AG09319 (cell line): ENCODE measurements at regions not wholly inside any gene's neighbourhood (a gene's known extent, or its start where the extent isn't known, plus 50 kb on each side); places are given as distances from the start of the nearest gene placed in this dataset.

ENCODE experiments used
- DNase-seq: peaks from one replicate; pipeline ENCODE4 v3.0.0-alpha.2; 2010; ENCODE audit warnings: low read depth; ENCODE audit errors: extremely low read depth
- CTCF ChIP-seq: IDR thresholded peaks from 2 replicates; pipeline ENCODE4 v1.5.1; 2011; ENCODE audit warnings: low read depth, mild to moderate bottlenecking, inconsistent platforms, low read length, moderate library complexity

DNA sequence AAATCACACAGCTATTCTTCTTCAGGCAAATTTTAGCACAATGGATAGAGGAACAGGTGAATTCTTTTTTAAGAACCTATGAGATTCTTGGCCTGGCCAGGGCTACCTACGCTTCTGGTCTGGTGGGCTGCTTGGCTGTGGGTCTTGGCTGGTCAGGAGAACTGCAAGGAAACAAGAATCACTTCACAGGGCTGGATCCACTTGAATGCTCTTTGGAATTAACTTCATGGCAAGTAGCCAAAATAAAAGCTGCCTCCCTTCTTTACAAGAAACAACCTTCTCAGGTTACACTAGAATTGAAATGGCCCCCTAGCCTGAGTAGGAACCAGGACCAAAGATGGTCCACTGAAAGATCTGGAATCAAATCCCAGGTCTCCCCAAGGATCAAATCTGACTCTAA lies 519.1 kb downstream of the IQCM start:
- no peak for TF ChIP-seq CTCF
- no peak for DNase-seq

GRCh38 chr4:149296084-149296483 lies 519.6 kb downstream of the IQCM start:
- DNase-seq, result no peak
- no peak for TF ChIP-seq CTCF

DNA sequence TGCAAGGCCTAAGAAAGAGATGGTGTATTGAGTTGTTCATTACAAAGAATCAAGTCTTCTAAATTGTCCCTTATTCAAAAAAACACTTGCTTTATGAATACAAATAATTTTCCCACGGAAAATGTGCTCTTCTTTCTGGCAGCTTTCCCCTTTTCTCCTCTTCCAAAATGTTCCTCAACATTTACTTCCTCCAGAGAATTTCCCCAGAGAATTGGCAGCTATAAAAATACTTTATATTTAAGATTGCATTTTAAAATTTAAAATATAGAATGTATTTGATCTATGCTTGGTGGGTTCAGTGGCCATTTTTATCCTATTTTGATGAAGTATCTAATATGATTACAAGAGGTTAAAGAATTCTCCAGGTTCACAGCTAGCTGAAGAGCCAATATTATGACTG lies 521.0 kb downstream of the IQCM start:
- no peak for DNase-seq
- no peak for TF ChIP-seq CTCF

- DNase-seq, result no peak
- TF ChIP-seq CTCF, result no peak
These were observed 522.5 kb downstream of the IQCM start for GRCh38 chr4:149293046-149293649.

GRCh38 chr4:149292425-149293007 lies 523.1 kb downstream of the IQCM start:
- DNase-seq, result no peak
- no peak for TF ChIP-seq CTCF

GRCh38 chr4:149291463-149291862 lies 524.2 kb downstream of the IQCM start:
- DNase-seq, result no peak
- no peak for TF ChIP-seq CTCF

DNA sequence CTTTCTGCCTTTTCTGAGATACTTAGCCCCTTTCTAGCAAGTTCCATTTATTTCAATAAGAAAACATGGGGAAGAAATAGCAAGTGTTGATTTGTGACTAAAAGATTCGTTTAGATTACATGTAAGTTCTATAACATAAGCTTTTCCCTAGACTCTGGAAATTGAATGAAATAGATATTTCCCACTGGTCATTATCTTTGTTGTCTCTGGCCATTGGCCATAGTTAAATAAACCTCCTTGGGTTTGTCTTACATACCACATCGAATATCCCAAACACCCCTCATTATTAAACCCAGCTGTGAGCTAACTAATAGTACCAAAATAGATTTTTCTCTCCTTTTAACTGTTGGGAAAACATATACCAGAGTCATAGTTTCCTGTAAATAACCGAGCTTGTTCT lies 534.8 kb downstream of the IQCM start:
- no peak for TF ChIP-seq CTCF
- no peak for DNase-seq
